NCI-H1436 (cell line): ENCODE measurements at regions not wholly inside any gene's neighbourhood (a gene's known extent, or its start where the extent isn't known, plus 50 kb on each side); places are given as distances from the start of the nearest gene placed in this dataset.
"Not testable (repeated sequence)": the region's sequence is repeated elsewhere in the genome, so short reads cannot be mapped to it uniquely, and the experiment has no call there.

Experiments used
- DNase-seq: peaks from one replicate; lab custom pipeline; 2025; lab: John Stamatoyannopoulos, UW

GRCh38 chr22:49721211-49721763 is 106.4 kb downstream of the BRD1 start:
- DNase-seq = no peak

GRCh38 chr22:49720279-49720959 is 107.3 kb downstream of the BRD1 start:
- DNase-seq = no peak

- no peak for DNase-seq
These were observed 108.6 kb downstream of the BRD1 start for GRCh38 chr22:49719046-49719445.

- DNase-seq = no peak
These were observed 109.3 kb downstream of the BRD1 start for GRCh38 chr22:49718396-49718795.

- DNase-seq = no peak
These were observed 110.3 kb downstream of the BRD1 start for GRCh38 chr22:49717322-49717919.

GRCh38 chr22:49716441-49716840 is 111.2 kb downstream of the BRD1 start:
- no peak for DNase-seq

- no peak for DNase-seq
These were observed 112.2 kb downstream of the BRD1 start for GRCh38 chr22:49715450-49715849.

GRCh38 chr22:49713003-49713402 is 114.7 kb downstream of the BRD1 start:
- no peak for DNase-seq

GRCh38 chr22:49712195-49712791 is 115.4 kb downstream of the BRD1 start:
- DNase-seq = no peak

GRCh38 chr22:49710746-49711145 is 116.9 kb downstream of the BRD1 start:
- no peak for DNase-seq

GRCh38 chr22:49709464-49709863 is 118.2 kb downstream of the BRD1 start:
- DNase-seq = no peak

- DNase-seq = no peak
These were observed 121.7 kb downstream of the BRD1 start for GRCh38 chr22:49705972-49706352.

- DNase-seq = no peak
These were observed 122.3 kb downstream of the BRD1 start for GRCh38 chr22:49705216-49705971.

GRCh38 chr22:49704345-49705215 is 123.1 kb downstream of the BRD1 start:
- no peak for DNase-seq

GRCh38 chr22:49703990-49704344 is 123.7 kb downstream of the BRD1 start:
- DNase-seq = no peak

GRCh38 chr22:49703505-49703904 is 124.2 kb downstream of the BRD1 start:
- DNase-seq = no peak

- DNase-seq = no peak
These were observed 125.6 kb downstream of the BRD1 start for GRCh38 chr22:49702068-49702397.

GRCh38 chr22:49701380-49702067 is 126.1 kb downstream of the BRD1 start:
- no peak for DNase-seq

GRCh38 chr22:49699928-49700498 is 127.7 kb downstream of the BRD1 start:
- no peak for DNase-seq

- no peak for DNase-seq
These were observed 128.2 kb downstream of the BRD1 start for GRCh38 chr22:49699476-49699875.

GRCh38 chr22:49698616-49699015 is 129.1 kb downstream of the BRD1 start:
- not testable (repeated sequence) for DNase-seq
